GM18861 (cell line): ENCODE measurements at regions not wholly inside any gene's neighbourhood (a gene's known extent, or its start where the extent isn't known, plus 50 kb on each side); places are given as distances from the start of the nearest gene placed in this dataset.

Experiments
- ATAC-seq: cut with Tn5 transposase; IDR thresholded peaks from one replicate; pipeline ENCODE4 v1.9.1; 2021; ENCODE audit not compliant: unreplicated experiment

- ATAC-seq: no peak
Observed at GRCh38 chr3:804211-804610, 288.6 kb upstream of the CNTN6 start.

GRCh38 chr3:805326-805725, 287.5 kb upstream of the CNTN6 start:
- ATAC-seq: no peak

- ATAC-seq: no peak
Observed at GRCh38 chr3:806006-806405, 286.8 kb upstream of the CNTN6 start.

GRCh38 chr3:816605-817004, 276.2 kb upstream of the CNTN6 start:
- no peak for ATAC-seq

DNA sequence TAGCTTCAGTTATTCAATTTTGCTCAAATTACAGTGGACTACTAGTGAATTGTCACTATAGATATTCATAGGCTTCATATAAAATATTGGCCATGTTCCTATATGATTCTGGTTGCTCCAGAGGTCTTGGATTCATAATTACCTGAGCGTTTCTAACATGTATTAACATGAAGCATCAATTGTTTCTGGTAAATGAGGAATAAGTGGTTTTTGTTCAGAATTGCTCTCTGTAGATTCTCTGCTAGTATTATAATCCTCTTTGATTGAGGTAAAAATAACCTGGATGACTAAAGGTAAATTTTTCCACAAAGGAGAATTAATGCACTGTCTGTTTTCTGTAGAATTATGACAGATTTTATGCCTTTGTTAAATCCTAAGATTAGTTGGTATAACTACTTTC, 258.1 kb upstream of the CNTN6 start:
- ATAC-seq: no peak

- no peak for ATAC-seq
Observed at GRCh38 chr3:835096-835495, 257.7 kb upstream of the CNTN6 start.

DNA sequence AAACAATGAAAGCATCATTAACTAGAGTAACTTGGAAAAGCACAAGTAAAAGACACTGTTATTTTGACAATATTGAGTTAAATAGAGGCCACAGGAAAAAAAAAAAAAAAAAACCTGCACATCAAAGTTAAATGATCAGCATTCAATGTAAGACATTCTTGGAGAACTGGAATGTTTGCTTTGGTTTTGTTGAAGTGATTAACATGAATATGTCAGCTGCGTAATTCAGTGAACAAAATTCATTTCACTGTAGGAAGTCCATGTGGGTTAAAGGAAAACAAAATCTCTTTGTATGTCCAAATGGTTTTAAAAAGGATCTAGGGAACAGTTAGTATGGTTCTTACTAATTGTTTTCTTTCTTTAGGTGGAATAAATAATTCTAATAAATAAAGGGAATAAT, 252.8 kb upstream of the CNTN6 start:
- ATAC-seq: no peak

GRCh38 chr3:851098-851790, 241.6 kb upstream of the CNTN6 start:
- peak; percentile 93 for ATAC-seq

GRCh38 chr3:852033-852432, 240.8 kb upstream of the CNTN6 start:
- ATAC-seq: no peak

DNA sequence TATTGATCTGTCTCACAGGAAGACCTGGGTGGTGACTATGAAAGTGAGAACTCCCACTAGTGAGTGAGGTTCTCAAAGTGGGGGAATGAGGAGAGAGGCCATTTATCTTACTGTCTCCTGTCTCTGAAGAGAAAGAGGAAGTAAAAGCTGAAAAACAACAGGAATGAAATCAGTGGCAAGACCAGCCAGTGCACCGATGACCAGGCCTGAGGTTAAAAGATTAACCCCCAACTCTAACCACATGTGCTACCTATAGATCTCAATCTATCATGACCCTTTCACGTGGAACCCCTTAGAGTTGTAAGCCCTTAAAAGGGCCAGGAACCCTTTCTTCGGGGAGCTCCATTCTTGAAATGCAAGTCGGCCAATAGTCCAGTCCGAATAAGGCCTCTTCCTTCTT, 239.3 kb upstream of the CNTN6 start:
- ATAC-seq: no peak

GRCh38 chr3:859135-859534, 233.7 kb upstream of the CNTN6 start:
- no peak for ATAC-seq

GRCh38 chr3:861721-862120, 231.1 kb upstream of the CNTN6 start:
- no peak for ATAC-seq

DNA sequence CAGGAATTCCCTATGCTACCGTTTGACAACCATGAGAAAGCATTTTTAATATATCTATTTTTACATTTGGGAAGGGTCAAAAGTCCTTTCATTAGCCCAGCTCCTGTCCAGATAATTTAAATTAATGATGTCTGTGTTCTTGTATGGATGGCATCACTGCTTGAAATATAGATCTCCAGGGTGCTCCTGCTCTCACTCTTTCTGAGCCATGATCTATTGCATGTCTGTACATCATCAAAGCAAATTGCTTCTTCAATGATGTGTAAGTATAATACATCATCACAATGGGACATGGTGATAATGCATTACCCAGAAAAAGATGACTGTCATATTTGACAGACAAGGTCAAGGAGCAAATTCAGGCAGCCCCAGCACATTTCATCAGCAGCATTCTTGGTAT, 223.6 kb upstream of the CNTN6 start:
- ATAC-seq: no peak

DNA sequence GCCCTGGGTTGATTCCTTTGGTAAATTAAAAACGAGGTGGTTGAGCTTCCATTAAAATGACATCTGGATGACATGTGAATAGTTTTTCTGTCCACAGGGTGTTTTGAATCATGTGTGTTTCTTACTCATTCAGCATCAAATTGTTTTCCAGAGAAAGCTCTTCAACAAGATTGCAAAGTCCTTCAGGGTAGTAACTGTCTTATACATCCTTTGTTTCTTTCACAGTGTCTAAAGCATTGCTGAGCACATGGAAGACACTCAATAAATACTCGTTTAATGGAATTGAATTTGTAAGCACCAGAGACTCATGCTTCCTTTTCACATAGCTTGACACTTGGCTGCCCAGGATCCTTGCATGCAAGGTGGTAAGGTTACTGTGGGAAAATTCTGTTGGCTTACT, 223.1 kb upstream of the CNTN6 start:
- ATAC-seq: no peak

GRCh38 chr3:871651-872050, 221.2 kb upstream of the CNTN6 start:
- ATAC-seq: no peak

DNA sequence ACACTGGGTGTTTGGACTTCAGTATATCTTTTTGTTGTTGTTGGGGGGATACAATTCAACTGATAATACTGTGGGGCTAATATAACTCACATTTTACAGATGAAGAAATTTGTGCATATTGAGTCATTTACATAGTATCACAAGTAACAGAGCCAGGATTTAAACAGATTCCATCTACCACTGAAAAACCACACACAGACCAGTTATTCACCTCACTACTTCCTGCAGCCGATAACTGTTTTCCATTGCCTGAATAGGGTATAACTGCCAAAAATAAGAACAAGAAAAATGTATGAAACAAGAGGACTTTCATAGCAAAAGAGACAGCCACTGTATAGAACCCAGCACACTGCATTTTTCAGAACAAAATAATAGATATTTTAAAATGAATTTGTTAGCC, 215.8 kb upstream of the CNTN6 start:
- ATAC-seq: no peak

DNA sequence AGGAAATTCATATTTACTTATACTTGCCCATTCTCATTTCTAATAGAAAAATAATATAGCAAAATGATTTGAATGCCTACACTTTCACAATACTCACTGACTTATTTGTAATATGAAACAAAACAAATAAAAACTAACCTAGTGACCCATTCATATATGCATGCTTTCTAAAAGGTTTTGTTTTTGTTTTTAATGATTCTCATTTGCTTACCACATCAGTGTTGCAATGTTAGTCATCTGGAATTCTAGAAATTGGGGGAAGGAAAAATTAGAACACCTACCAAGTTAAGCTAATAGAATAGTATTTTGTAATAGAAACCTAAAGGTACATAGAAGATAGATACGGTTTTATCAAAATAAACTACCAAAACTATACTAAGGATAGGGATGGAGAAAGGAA, 214.1 kb upstream of the CNTN6 start:
- ATAC-seq: no peak

GRCh38 chr3:880371-880770, 212.5 kb upstream of the CNTN6 start:
- ATAC-seq: no peak

DNA sequence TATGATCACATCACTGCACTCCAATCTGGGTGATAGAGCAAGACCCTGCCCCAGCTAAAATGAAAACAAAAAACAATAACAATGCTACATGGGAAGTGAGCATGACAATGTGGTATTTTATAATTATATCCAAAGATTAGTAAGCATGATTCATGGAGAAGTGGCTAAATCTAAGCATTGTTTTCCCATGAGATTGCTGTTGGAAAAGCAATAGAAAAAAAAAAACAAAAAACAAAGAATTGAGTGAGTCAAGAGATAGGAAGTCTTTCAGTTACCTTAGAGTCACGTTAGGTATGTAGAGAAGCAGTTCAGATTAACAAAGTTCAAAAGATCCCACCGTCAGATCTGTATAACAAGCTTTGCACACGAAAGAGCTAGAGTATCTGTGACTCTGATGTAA, 210.3 kb upstream of the CNTN6 start:
- ATAC-seq: no peak

DNA sequence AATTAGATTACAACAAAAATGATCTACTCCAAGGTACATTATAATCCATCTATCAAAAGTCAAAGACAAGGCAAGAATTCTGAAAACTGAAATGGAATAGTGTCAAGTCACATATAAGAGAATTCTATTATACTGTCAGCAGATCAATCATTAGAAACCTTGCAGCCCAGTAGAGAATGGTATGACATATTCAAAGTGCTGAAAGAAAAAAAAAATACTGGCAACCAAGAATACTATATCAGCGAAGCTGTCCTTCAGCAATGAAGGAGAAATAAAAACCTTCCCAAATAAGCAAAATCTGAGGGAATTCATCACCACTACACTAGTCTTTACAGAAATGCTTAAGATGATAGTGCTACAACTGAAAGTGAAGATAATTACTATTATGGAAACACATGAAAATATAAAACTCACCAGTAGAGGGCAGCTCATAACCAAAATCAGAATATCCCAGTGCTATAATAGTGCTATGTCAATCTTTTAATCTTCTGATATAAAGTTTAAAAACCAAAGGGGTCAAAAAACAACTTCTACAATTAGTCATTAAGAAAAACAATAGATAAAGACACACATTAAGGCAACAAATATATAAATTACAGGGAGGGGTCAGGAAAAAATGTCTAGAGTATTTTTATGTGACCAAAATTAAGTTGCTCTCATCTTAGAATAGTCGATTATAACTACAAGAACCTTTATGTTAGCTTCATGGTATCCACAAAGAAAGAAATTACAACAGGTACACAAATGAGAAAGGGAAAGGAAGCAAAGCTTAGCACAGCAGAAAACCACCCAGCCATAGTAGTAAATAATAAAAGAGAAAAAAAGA, 190.7 kb upstream of the CNTN6 start:
- ATAC-seq: peak; percentile 91

DNA sequence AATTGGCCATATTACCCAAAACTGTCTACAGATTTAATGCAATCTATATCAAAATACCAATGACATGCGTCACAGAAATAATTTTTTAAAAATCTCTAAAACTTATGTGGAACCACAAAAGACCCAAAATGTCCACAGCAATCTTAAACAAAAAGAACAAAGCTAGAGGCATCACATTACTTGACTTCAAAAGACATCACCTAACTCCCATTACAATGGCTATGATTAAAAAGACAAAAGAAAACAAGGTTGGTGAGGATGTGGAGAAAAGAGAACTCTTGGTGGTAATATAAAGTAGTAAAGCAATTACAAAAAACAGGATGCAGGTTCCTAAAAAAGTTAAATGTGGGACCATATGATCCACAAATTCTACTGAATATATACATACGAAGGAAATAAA, 187.6 kb upstream of the CNTN6 start:
- ATAC-seq: no peak

- ATAC-seq: no peak
Observed at GRCh38 chr3:906739-907138, 186.1 kb upstream of the CNTN6 start.

DNA sequence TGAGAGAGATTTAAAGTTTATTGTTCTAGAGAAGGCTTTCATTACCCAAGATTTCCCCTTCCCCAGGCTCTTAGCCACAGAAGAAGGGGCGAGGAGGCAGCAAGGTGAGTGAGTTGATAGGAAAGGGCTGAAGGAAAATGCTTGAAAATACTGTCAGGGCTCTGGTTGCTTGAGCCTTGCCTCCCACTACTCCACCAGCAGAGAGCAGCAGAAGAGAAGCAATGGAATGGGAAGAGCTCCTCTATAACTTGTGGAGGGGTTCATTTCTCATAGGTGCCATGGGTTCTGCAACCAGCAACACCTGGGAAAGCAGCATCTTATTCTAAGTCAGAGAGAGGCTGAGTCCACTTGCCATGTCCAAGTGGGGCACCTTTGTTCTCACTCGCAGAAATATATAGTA, 184.0 kb upstream of the CNTN6 start:
- ATAC-seq: no peak
